Heart left ventricle (tissue), 16 donors: ENCODE measurements at regions not wholly inside any gene's neighbourhood (a gene's known extent, or its start where the extent isn't known, plus 50 kb on each side); places are given as distances from the start of the nearest gene placed in this dataset.

ENCODE experiments used
- ATAC-seq, 4 donors: fragments of 200-7000 bp; cut with Tn5 transposase; one replicate each; pipeline ENCODE4 v1.9.1; 2020 to 2022; ENCODE audit warnings: moderate library complexity in 4 of 4, mild to moderate bottlenecking in 3 of 4, moderate number of reproducible peaks in 1 of 4
- DNase-seq, 5 donors: peaks; one replicate each; pipeline ENCODE4 v3.0.0-alpha.2; 2020
- H3K27ac ChIP-seq, 12 donors: fragments of 200-600 bp; sonication (generic) in 4 of 12; one replicate each; pipeline versions ENCODE4 v1.5.0 to v1.8.0; 2016 to 2022; ENCODE audit warnings: mild to moderate bottlenecking in 2 of 12
- H3K27me3 ChIP-seq, 9 donors: fragments of 200-600 bp; sonication (generic) in 2 of 9; one replicate each; pipeline versions ENCODE4 v1.5.1 to v1.8.0; 2016 to 2022; ENCODE audit warnings: mild to moderate bottlenecking in 3 of 9
- H3K36me3 ChIP-seq, 9 donors: fragments of 200-600 bp; sonication (generic) in 2 of 9; one replicate each; pipeline versions ENCODE4 v1.5.0 to v1.8.0; 2018 to 2022; ENCODE audit warnings: mild to moderate bottlenecking in 2 of 9
- H3K4me1 ChIP-seq, 12 donors: fragments of 200-600 bp; sonication (generic) in 4 of 12; one replicate each; pipeline versions ENCODE4 v1.5.0 to v1.8.0; 2016 to 2022; ENCODE audit warnings: mild to moderate bottlenecking in 3 of 12
- H3K4me3 ChIP-seq, 12 donors: fragments of 200-600 bp; sonication (generic) in 4 of 12; one replicate each; pipeline versions ENCODE4 v1.5.0 to v1.8.0; 2017 to 2022; ENCODE audit warnings: mild to moderate bottlenecking in 9 of 12, moderate library complexity in 4 of 12
- H3K9me3 ChIP-seq, 12 donors: fragments of 200-600 bp; sonication (generic) in 4 of 12; one replicate each; pipeline versions ENCODE4 v1.5.0 to v1.8.0; 2016 to 2022; ENCODE audit warnings: mild to moderate bottlenecking in 1 of 12
- CTCF ChIP-seq, 12 donors: fragments of 200-600 bp; sonication (generic) in 4 of 12; IDR thresholded peaks; one replicate each; pipeline versions ENCODE4 v1.5.0 to v1.8.0; 2018 to 2022; ENCODE audit warnings: antibody characterized with exemption in 12 of 12, mild to moderate bottlenecking in 5 of 12
- POLR2A ChIP-seq, 2 donors: fragments of 450-650 bp; IDR thresholded peaks; one replicate each; pipeline ENCODE4 v1.6.1; 2017; ENCODE audit warnings: antibody characterized with exemption in 2 of 2, mild to moderate bottlenecking in 2 of 2, moderate library complexity in 2 of 2
- WGBS, 4 donors: extraction: QIAGEN DNeasy Blood & Tissue Kit in 2 of 4; methylation state at CpG; one replicate each; pipeline versions ENCODE4 v1.1.5 to v1.1.7; 2013 to 2018; 5-methylcytosine and 5-hydroxymethylcytosine counted together
- intact Hi-C, 10 donors: fragments of 100-400 bp; cut with DNase I; formaldehyde crosslinking; loops; one replicate each; pipeline versions ENCODE4 v1.11.1 to v1.14.2; 2022
- donor health status: ischemic (EF 13 %, LVEDD 7.1; RV severe dilation, severe dysfunction).
- donor health status: healthy with polysubstance abuse.
- donor health status: DM: no; HTN: yes; CAD: no.
- donor health status: DM: no; HTN: no; CAD: no.
- donor health status: ischemic (EF 25% LVEDD 6.9; RV normal size, moderate dysfunction).
- donor health status: ischemic (EF 25% LVEDD 5.7; RV mildly dilated, moderate dysfunction).
- donor health status: healthy.
- donor health status: DM: yes; HTN: yes; CAD: no.
- donor health status: ischemic (EF 35%, LVEDD 5.7; RV mildly dilated, moderate dysfunction).
- donor health status: nonischemic (EF 11% LVEDD 7.7; RV severe dilation, severe dysfunction).
- donor health status: DM: yes; HTN: yes; CAD: no.
- donor health status: PGD.
- donor health status: ischemic (EF 29% LVEDD 5.4; RV normal size, mild dysfunction).
- donor health status: nonischemic (EF 23%, LVEDD 6.1; RV moderate dilation, normal function).

- Histone ChIP-seq H3K27me3 (no peaks in the 10 kb centered on the region), H3K4me1 (peaks cover 0 to 6% (median 0%) of the 10 kb centered on the region in 12 donors), H3K27ac (no peak overlapping the region), H3K9me3 (peaks cover 0 to 7% (median 0%) of the 10 kb centered on the region in 12 donors), H3K4me3 (no peak overlapping the region), H3K36me3 (no peaks in the 10 kb centered on the region)
- ATAC-seq (no peak), DNase-seq (no peak)
- intact Hi-C loops, result no loop called here
- TF ChIP-seq POLR2A (IDR thresholded peaks at IDR 0.05), result no peak
- no peak for TF ChIP-seq CTCF (IDR thresholded peaks at IDR 0.05)
These were observed 244.7 kb downstream of the SEC61B start for GRCh38 chr9:99466781-99467180.

GRCh38 chr9:99471033-99471432 is 249.0 kb downstream of the SEC61B start:
- 86 to 95% (median 87%) methylated on average over 2 of the region's 2 CpGs for WGBS, 4 donors

GRCh38 chr9:99472240-99472915 is 250.3 kb downstream of the SEC61B start:
- Histone ChIP-seq H3K4me1 (peaks cover 0 to 13% (median 0%) of the 10 kb centered on the region in 12 donors), H3K4me3 (no peak overlapping the region), H3K36me3 (no peaks in the 10 kb centered on the region), H3K9me3 (peaks cover 0 to 7% (median 0%) of the 10 kb centered on the region in 12 donors), H3K27ac (no peak overlapping the region), H3K27me3 (no peaks in the 10 kb centered on the region)
- DNase-seq (no peak), ATAC-seq (no peak)
- intact Hi-C loops, result no loop called here
- TF ChIP-seq POLR2A (IDR thresholded peaks at IDR 0.05) (no peak), CTCF (IDR thresholded peaks at IDR 0.05) (no peak)
- 70 to 77% (median 73%) methylated on average over 6 of the region's 6 CpGs for WGBS, 4 donors

More at GRCh38 chr9:99471033-99471432, 249.0 kb downstream of the SEC61B start:
- DNase-seq (no peak), ATAC-seq (no peak)
- Histone ChIP-seq H3K4me1 (peaks cover 0 to 13% (median 0%) of the 10 kb centered on the region in 12 donors), H3K36me3 (no peaks in the 10 kb centered on the region), H3K9me3 (peaks cover 0 to 7% (median 0%) of the 10 kb centered on the region in 12 donors), H3K27ac (no peak overlapping the region), H3K27me3 (no peaks in the 10 kb centered on the region), H3K4me3 (no peak overlapping the region)
- no peak for TF ChIP-seq CTCF (IDR thresholded peaks at IDR 0.05)
- TF ChIP-seq POLR2A (IDR thresholded peaks at IDR 0.05), result no peak
- intact Hi-C loops, result no loop called here

GRCh38 chr9:99472916-99473245 is 250.8 kb downstream of the SEC61B start:
- Histone ChIP-seq H3K27me3 (no peaks in the 10 kb centered on the region), H3K9me3 (peaks cover 0 to 7% (median 0%) of the 10 kb centered on the region in 12 donors), H3K4me1 (peaks cover 0 to 13% (median under 1%) of the 10 kb centered on the region in 12 donors), H3K27ac (no peak overlapping the region), H3K36me3 (no peaks in the 10 kb centered on the region), H3K4me3 (no peak overlapping the region)
- 88 to 94% (median 92%) methylated on average over 1 of the region's 1 CpG for WGBS, 4 donors
- intact Hi-C loops, result no loop called here
- ATAC-seq (no peak), DNase-seq (no peak)
- no peak for TF ChIP-seq CTCF (IDR thresholded peaks at IDR 0.05)
- no peak for TF ChIP-seq POLR2A (IDR thresholded peaks at IDR 0.05)
